ENCODE measurements at regions not wholly inside any gene's neighbourhood (a gene's known extent, or its start where the extent isn't known, plus 50 kb on each side); places are given as distances from the start of the nearest gene placed in this dataset.

- peak in 1 of 4 experiments; percentile 0 for DNase-seq (ENCODE audit: extremely low read depth in 1 of 4, low spot score in 3 of 4)
- H4K20me1 ChIP-seq (replicated peaks; ENCODE audit: control insufficient read depth, insufficient read depth, low read length) = no peaks in the 10 kb centered on the region
- ChIA-PET POLR2A (interaction anchor here (1.0 kb wide), 1 partner anchor 12 kb away, joined by 5 read pairs; no protein-coding TSS in a partner anchor), CTCF (ENCODE audit: low intra/inter-chr PET ratio) (no interaction called here)
- no peaks in the 10 kb centered on the region for H3K27me3 ChIP-seq (ENCODE audit: control insufficient read depth in 2 of 2, insufficient read depth in 2 of 2, low read length in 2 of 2)
- no peak overlapping the region for H3K27ac ChIP-seq (ENCODE audit: extremely low read depth, low read depth, low read length)
- H3K9me3 ChIP-seq (replicated peaks; ENCODE audit: control insufficient read depth, insufficient read depth, low read depth, low read length) = no peaks in the 10 kb centered on the region
- H2AFZ ChIP-seq (ENCODE audit: low read depth, low read length) = no peak overlapping the region
- H3K4me3 ChIP-seq = no peak overlapping the region
- H3K4me1 ChIP-seq (replicated peaks in 1 of 2; ENCODE audit: control insufficient read depth in 2 of 2, insufficient read depth in 2 of 2, low read length in 2 of 2) = no peaks in the 10 kb centered on the region
- no peaks in the 10 kb centered on the region for H3K9me1 ChIP-seq (ENCODE audit: control insufficient read depth, insufficient read depth, low read length)
- no TSS peak for BruUV-seq (replicated peaks)
- ATAC-seq = no peak
- WGBS (ENCODE audit: insufficient coverage, low coverage, missing lambda C conversion rate) = 0% methylated on average over 6 of the region's 6 CpGs
- no peak overlapping the region for H3K9ac ChIP-seq (ENCODE audit: insufficient read depth in 1 of 2, low read depth in 2 of 2, low read length in 2 of 2)
- in situ Hi-C loops (cut with MboI) (no loop called here), intact Hi-C loops (cut with micrococcal nuclease) (no loop called here)
- no peaks in the 10 kb centered on the region for H3K79me2 ChIP-seq (ENCODE audit: control insufficient read depth, insufficient read depth, low read length)
- H3K36me3 ChIP-seq (ENCODE audit: control insufficient read depth, insufficient read depth, low read length) = no peaks in the 10 kb centered on the region
- H3K4me2 ChIP-seq (ENCODE audit: insufficient read depth, low read length) = no peak overlapping the region
- no peak for FAIRE-seq
- TF ChIP-seq FOXP1 (CRISPR knock-in tag; IDR thresholded peaks at IDR 0.05) = no peak
- TF ChIP-seq, protein P1, sequence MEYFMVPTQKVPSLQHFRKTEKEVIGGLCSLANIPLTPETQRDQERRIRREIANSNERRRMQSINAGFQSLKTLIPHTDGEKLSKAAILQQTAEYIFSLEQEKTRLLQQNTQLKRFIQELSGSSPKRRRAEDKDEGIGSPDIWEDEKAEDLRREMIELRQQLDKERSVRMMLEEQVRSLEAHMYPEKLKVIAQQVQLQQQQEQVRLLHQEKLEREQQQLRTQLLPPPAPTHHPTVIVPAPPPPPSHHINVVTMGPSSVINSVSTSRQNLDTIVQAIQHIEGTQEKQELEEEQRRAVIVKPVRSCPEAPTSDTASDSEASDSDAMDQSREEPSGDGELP (CRISPR knock-in tag; IDR thresholded peaks at IDR 0.05; ENCODE audit: borderline replicate concordance) = no peak
- TF ChIP-seq, protein P2, sequence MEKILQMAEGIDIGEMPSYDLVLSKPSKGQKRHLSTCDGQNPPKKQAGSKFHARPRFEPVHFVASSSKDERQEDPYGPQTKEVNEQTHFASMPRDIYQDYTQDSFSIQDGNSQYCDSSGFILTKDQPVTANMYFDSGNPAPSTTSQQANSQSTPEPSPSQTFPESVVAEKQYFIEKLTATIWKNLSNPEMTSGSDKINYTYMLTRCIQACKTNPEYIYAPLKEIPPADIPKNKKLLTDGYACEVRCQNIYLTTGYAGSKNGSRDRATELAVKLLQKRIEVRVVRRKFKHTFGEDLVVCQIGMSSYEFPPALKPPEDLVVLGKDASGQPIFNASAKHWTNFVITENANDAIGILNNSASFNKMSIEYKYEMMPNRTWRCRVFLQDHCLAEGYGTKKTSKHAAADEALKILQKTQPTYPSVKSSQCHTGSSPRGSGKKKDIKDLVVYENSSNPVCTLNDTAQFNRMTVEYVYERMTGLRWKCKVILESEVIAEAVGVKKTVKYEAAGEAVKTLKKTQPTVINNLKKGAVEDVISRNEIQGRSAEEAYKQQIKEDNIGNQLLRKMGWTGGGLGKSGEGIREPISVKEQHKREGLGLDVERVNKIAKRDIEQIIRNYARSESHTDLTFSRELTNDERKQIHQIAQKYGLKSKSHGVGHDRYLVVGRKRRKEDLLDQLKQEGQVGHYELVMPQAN (IDR thresholded peaks at IDR 0.05; ENCODE audit: borderline replicate concordance) = no peak
- TF ChIP-seq ZNF311 (CRISPR knock-in tag; IDR thresholded peaks at IDR 0.05) = no peak
- TF ChIP-seq MYNN (IDR thresholded peaks at IDR 0.05) = no peak
- no peak for TF ChIP-seq MYNN (CRISPR knock-in tag; IDR thresholded peaks at IDR 0.05)
- TF ChIP-seq, protein P3, sequence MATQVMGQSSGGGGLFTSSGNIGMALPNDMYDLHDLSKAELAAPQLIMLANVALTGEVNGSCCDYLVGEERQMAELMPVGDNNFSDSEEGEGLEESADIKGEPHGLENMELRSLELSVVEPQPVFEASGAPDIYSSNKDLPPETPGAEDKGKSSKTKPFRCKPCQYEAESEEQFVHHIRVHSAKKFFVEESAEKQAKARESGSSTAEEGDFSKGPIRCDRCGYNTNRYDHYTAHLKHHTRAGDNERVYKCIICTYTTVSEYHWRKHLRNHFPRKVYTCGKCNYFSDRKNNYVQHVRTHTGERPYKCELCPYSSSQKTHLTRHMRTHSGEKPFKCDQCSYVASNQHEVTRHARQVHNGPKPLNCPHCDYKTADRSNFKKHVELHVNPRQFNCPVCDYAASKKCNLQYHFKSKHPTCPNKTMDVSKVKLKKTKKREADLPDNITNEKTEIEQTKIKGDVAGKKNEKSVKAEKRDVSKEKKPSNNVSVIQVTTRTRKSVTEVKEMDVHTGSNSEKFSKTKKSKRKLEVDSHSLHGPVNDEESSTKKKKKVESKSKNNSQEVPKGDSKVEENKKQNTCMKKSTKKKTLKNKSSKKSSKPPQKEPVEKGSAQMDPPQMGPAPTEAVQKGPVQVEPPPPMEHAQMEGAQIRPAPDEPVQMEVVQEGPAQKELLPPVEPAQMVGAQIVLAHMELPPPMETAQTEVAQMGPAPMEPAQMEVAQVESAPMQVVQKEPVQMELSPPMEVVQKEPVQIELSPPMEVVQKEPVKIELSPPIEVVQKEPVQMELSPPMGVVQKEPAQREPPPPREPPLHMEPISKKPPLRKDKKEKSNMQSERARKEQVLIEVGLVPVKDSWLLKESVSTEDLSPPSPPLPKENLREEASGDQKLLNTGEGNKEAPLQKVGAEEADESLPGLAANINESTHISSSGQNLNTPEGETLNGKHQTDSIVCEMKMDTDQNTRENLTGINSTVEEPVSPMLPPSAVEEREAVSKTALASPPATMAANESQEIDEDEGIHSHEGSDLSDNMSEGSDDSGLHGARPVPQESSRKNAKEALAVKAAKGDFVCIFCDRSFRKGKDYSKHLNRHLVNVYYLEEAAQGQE (IDR thresholded peaks at IDR 0.05; ENCODE audit: borderline replicate concordance) = no peak
- TF ChIP-seq, protein P3 (CRISPR knock-in tag; IDR thresholded peaks at IDR 0.05; ENCODE audit: low read depth) = no peak
- no peak for TF ChIP-seq ATF2 (CRISPR knock-in tag; IDR thresholded peaks at IDR 0.05)
Measured at GRCh38 chr4:119729835-119730670, 101.4 kb upstream of the PDE5A start.

Measured in K562 (cell line).